Colonic mucosa (tissue), 4 donors: ENCODE measurements at regions not wholly inside any gene's neighbourhood (a gene's known extent, or its start where the extent isn't known, plus 50 kb on each side); places are given as distances from the start of the nearest gene placed in this dataset.

Experiments used
- DNase-seq: peaks from one replicate; pipeline ENCODE4 v3.0.0-alpha.2; 2020
- H3K27ac ChIP-seq: fragments of 200-600 bp; one replicate; pipeline ENCODE4 v1.8.0; 2021
- H3K27me3 ChIP-seq: fragments of 200-600 bp; one replicate; pipeline ENCODE4 v1.8.0; 2021
- H3K36me3 ChIP-seq: fragments of 200-600 bp; one replicate; pipeline ENCODE4 v1.8.0; 2021
- H3K4me1 ChIP-seq: fragments of 200-600 bp; one replicate; pipeline ENCODE4 v1.8.0; 2021; ENCODE audit warnings: mild to moderate bottlenecking
- H3K4me3 ChIP-seq: fragments of 200-600 bp; one replicate; pipeline ENCODE4 v1.8.0; 2021
- H3K9ac ChIP-seq, 2 donors: one replicate each; pipeline ENCODE4 v1.7.0; 2013; ENCODE audit warnings: control low read depth in 2 of 2, low read depth in 2 of 2, low read length in 2 of 2
- H3K9me3 ChIP-seq: fragments of 200-600 bp; one replicate; pipeline ENCODE4 v1.8.0; 2021
- CTCF ChIP-seq: fragments of 200-600 bp; IDR thresholded peaks from one replicate; pipeline ENCODE4 v1.8.0; 2022; ENCODE audit warnings: antibody characterized with exemption, mild to moderate bottlenecking
- intact Hi-C: fragments of 100-400 bp; cut with DNase I; formaldehyde crosslinking; loops from one replicate; pipeline ENCODE4 v1.14.1; 2022
- donor health status: healthy.
- donor health status: DM: no; HTN: no; CAD: no.
- donor health status: DM: no; HTN: no; CAD: no.

GRCh38 chr5:82601077-82601476, 322.9 kb upstream of the RPS23 start:
- Histone ChIP-seq H3K27me3 (no peaks in the 10 kb centered on the region), H3K9ac (no peak overlapping the region), H3K9me3 (no peaks in the 10 kb centered on the region), H3K4me1 (no peaks in the 10 kb centered on the region), H3K4me3 (no peak overlapping the region), H3K27ac (peak overlapping the region; percentile 34), H3K36me3 (no peaks in the 10 kb centered on the region)
- DNase-seq = peak; percentile 73
- intact Hi-C loops = no loop called here
- TF ChIP-seq CTCF = no peak

- Histone ChIP-seq H3K27me3 (no peaks in the 10 kb centered on the region), H3K9ac (no peak overlapping the region), H3K4me1 (no peaks in the 10 kb centered on the region), H3K9me3 (no peaks in the 10 kb centered on the region), H3K4me3 (no peak overlapping the region), H3K36me3 (no peaks in the 10 kb centered on the region), H3K27ac (no peak overlapping the region)
- TF ChIP-seq CTCF = no peak
- intact Hi-C loops = no loop called here
- DNase-seq = no peak
These were observed 321.5 kb upstream of the RPS23 start for GRCh38 chr5:82599692-82600091.

- TF ChIP-seq CTCF = no peak
- no peak for DNase-seq
- no peaks in the 10 kb centered on the region for H3K36me3 ChIP-seq
- intact Hi-C loops = no loop called here
- no peak overlapping the region for H3K4me3 ChIP-seq
- no peak overlapping the region for H3K9ac ChIP-seq
- no peaks in the 10 kb centered on the region for H3K27me3 ChIP-seq
- no peaks in the 10 kb centered on the region for H3K4me1 ChIP-seq
- no peaks in the 10 kb centered on the region for H3K9me3 ChIP-seq
- no peak overlapping the region for H3K27ac ChIP-seq
These were observed 320.9 kb upstream of the RPS23 start for GRCh38 chr5:82599030-82599429.

GRCh38 chr5:82597437-82597836, 319.3 kb upstream of the RPS23 start:
- Histone ChIP-seq H3K4me1 (no peaks in the 10 kb centered on the region), H3K27me3 (no peaks in the 10 kb centered on the region), H3K27ac (no peak overlapping the region), H3K9ac (no peak overlapping the region), H3K4me3 (no peak overlapping the region), H3K9me3 (no peaks in the 10 kb centered on the region), H3K36me3 (no peaks in the 10 kb centered on the region)
- no peak for TF ChIP-seq CTCF
- DNase-seq = no peak
- intact Hi-C loops = no loop called here

- Histone ChIP-seq H3K36me3 (no peaks in the 10 kb centered on the region), H3K27me3 (no peaks in the 10 kb centered on the region), H3K9ac (no peak overlapping the region), H3K27ac (no peak overlapping the region), H3K4me3 (no peak overlapping the region), H3K9me3 (no peaks in the 10 kb centered on the region), H3K4me1 (no peaks in the 10 kb centered on the region)
- DNase-seq = no peak
- intact Hi-C loops = no loop called here
- TF ChIP-seq CTCF = no peak
These were observed 318.3 kb upstream of the RPS23 start for GRCh38 chr5:82596451-82596850.

- no peak for TF ChIP-seq CTCF
- no peak overlapping the region for H3K9ac ChIP-seq
- H3K27me3 ChIP-seq = no peaks in the 10 kb centered on the region
- no peaks in the 10 kb centered on the region for H3K9me3 ChIP-seq
- intact Hi-C loops = no loop called here
- H3K36me3 ChIP-seq = no peaks in the 10 kb centered on the region
- H3K4me1 ChIP-seq = no peaks in the 10 kb centered on the region
- no peak overlapping the region for H3K27ac ChIP-seq
- peak; percentile 39 for DNase-seq
- H3K4me3 ChIP-seq = no peak overlapping the region
These were observed 317.0 kb upstream of the RPS23 start for GRCh38 chr5:82595113-82595512.
